NCI-H460 (cell line): ENCODE measurements at regions not wholly inside any gene's neighbourhood (a gene's known extent, or its start where the extent isn't known, plus 50 kb on each side); places are given as distances from the start of the nearest gene placed in this dataset.

Experiments
- DNase-seq: peaks from one replicate; pipeline ENCODE4 v3.0.0-alpha.2; 2016; ENCODE audit warnings: low read depth; ENCODE audit errors: extremely low read depth

GRCh38 chr14:101040538-101041442, 137.3 kb upstream of the RTL1 start:
- DNase-seq = no peak

- DNase-seq = no peak
These were observed 140.4 kb upstream of the RTL1 start for GRCh38 chr14:101043891-101044290.

DNA sequence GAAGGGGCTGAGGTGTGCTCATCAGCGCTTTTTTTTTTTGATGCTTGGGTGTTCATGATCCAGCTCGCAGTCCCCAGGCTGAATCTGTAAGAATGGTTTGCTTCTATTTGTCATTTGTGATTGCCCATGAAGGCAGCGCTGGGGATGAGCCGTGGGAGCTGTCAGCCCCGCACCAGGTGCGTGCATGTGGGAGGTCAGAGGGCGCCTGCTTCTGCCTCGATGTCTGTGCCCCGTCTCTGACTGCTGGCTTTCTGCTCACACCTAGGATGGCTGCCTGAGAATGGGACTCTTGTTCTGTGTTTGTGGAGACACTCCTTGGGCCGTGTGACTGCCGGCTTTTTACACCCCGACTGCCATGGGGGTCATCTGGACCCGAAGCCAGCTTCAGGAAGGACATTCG, 141.2 kb upstream of the RTL1 start:
- no peak for DNase-seq

- no peak for DNase-seq
These were observed 142.0 kb upstream of the RTL1 start for GRCh38 chr14:101045511-101045910.

DNA sequence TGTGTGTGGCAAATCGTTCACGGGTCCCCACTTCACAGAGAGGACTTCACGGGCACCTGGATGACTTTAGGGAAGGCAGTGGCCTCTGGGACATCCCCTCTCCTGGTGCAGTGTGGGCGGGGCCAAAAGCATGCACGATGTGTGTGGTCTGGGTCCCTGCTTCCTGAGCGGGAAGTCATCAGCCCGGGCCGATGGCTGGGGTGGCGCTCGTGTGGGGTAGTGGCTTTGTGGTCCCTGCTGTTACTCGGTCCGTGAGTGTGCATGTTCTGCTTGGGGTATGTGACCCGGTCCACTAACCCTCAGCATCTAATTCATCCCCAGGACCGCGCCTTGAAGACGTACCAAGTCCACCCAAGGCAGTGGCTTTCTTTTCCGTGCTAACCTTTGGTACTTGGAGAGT, 142.5 kb upstream of the RTL1 start:
- DNase-seq = no peak

GRCh38 chr14:101047326-101047725, 143.8 kb upstream of the RTL1 start:
- no peak for DNase-seq

- no peak for DNase-seq
These were observed 145.2 kb upstream of the RTL1 start for GRCh38 chr14:101048766-101049165.

- DNase-seq = no peak
These were observed 146.0 kb upstream of the RTL1 start for GRCh38 chr14:101049511-101049910.

GRCh38 chr14:101049942-101050341, 146.4 kb upstream of the RTL1 start:
- no peak for DNase-seq

DNA sequence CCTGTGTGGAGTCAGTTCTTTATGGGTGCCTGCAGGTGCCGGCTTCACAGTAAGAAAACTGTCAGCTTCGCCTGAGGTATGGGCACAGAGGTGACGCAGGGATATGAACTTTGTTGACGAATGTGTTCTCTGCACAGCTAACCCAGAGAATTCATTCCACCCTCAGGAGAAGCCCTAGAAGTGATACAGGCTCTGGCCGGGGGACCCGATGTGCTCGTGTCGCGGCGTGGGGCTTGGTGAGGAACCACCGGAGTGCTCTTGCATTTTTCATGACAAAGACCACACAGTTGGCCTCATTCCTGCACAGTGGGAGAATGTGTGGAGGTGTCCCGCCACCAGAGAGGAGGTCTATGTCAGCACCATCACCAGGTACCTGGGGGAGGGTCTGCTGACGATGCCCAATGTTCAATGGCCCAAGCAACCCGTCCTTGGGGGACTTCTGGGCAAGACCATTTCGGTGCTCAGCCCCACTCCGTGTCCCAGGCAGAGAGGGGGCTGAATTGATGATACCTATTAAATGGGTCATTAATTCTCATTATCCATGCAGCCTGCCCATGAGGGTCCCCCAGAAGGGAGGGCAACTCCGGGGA, 147.5 kb upstream of the RTL1 start:
- DNase-seq = no peak

DNA sequence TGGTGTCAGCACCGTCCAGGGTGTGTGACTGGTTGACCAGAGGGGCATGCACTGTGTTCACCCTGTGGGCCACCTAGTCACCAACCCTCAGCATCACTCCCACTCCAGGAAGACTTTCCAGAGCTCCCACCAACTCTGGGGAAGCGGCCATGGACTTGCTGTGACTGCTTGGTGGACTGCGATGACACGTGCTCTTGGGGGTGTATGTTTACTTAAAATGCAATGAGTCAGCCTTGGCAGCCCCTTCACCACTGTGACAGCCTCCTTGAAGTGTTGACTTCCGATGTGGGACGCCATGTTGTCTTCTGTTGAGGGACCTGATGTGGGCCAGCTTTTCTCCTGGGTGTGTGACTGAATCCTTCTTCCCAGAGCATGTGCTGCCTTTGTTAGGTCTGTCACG, 151.1 kb upstream of the RTL1 start:
- no peak for DNase-seq

- no peak for DNase-seq
These were observed 151.7 kb upstream of the RTL1 start for GRCh38 chr14:101055106-101055662.

DNA sequence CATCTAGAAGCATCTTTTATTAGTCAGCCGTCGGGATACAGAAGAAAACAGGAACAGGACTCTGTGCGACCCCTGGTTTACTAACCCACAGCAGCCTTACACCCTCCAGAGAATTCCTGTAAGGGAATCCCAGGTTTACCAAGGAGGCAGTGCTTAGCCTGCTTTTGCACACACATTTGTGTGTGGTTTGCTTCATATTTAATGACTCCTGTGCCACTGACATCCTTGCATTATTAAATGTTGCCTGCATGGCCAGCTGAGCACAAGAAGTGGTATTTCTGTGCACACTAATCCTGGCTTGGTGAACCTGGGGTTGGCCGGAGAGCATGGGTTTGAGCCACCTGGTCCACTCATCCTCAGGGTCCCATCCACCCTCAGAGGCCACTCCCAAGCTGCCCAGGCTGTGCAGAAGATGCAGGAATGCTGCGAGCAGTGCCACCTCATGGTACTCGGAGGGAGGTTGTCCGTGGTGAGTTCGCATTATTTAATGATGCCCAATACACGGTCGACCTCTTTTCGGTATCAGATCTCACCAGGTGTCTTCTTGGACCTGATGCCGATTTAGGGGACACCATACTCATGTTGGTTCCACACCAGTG, 152.4 kb upstream of the RTL1 start:
- DNase-seq = no peak

DNA sequence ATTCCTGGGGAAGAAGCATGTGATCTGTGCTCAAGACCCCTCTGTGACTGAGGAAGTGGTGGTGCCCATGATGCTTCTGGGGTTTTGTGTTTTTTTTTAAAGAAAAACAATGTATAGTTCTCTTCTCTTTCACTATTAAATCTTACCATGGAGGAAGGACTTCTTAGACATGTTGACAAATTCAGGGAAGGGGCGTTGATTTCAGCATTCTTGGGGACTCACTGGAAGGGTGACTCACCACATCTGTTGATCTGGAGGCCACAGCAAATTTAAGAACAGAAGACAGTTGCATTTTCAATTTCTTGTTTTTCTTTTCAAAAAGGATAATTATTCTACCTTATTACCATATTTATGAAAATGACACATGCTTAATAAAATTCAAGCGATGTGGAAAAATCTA, 152.9 kb upstream of the RTL1 start:
- no peak for DNase-seq

GRCh38 chr14:101057394-101057793, 153.9 kb upstream of the RTL1 start:
- no peak for DNase-seq

DNA sequence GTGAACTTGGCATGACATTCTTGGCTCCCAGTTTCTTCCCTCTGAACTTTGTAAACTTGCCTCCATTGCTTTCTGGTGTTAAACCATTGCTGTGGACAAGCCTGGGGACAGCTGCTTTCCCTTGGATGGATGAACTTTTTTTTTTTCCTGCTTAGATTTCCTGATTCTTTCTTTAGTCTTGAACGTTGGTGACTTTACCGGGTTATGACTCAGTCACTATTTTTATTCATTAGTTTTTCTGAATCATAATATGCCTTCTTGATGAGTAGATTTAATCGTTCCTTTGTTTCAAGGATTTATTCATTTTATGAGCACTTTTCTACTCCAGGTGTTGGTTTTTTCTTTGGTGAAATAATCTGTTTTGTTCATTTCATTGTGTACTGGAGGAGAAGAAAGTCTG, 155.0 kb upstream of the RTL1 start:
- no peak for DNase-seq

- no peak for DNase-seq
These were observed 156.7 kb upstream of the RTL1 start for GRCh38 chr14:101060171-101060601.

- DNase-seq = no peak
These were observed 158.0 kb upstream of the RTL1 start for GRCh38 chr14:101061411-101062064.

GRCh38 chr14:101062065-101062450, 158.5 kb upstream of the RTL1 start:
- DNase-seq = no peak

GRCh38 chr14:101062601-101063000, 159.1 kb upstream of the RTL1 start:
- no peak for DNase-seq

DNA sequence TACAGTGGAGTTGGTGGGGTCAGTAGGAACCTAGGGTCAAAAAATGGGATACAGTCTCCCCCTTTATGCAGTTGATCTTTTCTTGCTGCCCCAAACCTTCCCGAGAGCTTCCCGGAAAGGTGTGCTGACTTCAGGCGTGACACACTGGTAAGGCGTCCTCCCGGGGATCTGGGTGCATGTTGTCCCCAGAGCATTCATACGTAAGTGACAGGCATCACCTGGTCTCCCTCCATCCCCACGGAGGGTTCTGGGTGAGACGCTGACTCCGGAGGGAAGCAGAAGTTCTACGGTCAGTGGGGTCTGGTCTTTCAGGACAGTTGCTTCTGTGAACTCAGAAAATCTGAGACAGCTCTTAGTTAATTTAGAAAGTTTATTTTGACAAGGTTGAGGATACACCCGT, 159.6 kb upstream of the RTL1 start:
- no peak for DNase-seq
